NCI-H1930 (cell line): ENCODE measurements at regions not wholly inside any gene's neighbourhood (a gene's known extent, or its start where the extent isn't known, plus 50 kb on each side); places are given as distances from the start of the nearest gene placed in this dataset.

ENCODE experiments used
- DNase-seq, 2 experiments: peaks; one replicate each; lab custom pipeline; 2025; lab: John Stamatoyannopoulos, UW

GRCh38 chr11:95485115-95485900 is 254.3 kb upstream of the SESN3 start:
- DNase-seq: no peak

- DNase-seq: no peak
Observed at GRCh38 chr11:95483339-95483738, 252.3 kb upstream of the SESN3 start.

- no peak for DNase-seq
Observed at GRCh38 chr11:95478003-95478402, 247.0 kb upstream of the SESN3 start.

- DNase-seq: no peak
Observed at GRCh38 chr11:95469258-95469657, 238.3 kb upstream of the SESN3 start.

- no peak for DNase-seq
Observed at GRCh38 chr11:95466416-95466815, 235.4 kb upstream of the SESN3 start.

GRCh38 chr11:95465887-95466286 is 234.9 kb upstream of the SESN3 start:
- no peak for DNase-seq

- DNase-seq: no peak
Observed at GRCh38 chr11:95461858-95462257, 230.9 kb upstream of the SESN3 start.

- DNase-seq: no peak
Observed at GRCh38 chr11:95461348-95461747, 230.3 kb upstream of the SESN3 start.

GRCh38 chr11:95459291-95460042 is 228.5 kb upstream of the SESN3 start:
- DNase-seq: no peak

GRCh38 chr11:95456714-95457491 is 225.9 kb upstream of the SESN3 start:
- DNase-seq: no peak

- no peak for DNase-seq
Observed at GRCh38 chr11:95455228-95455970, 224.4 kb upstream of the SESN3 start.

GRCh38 chr11:95453616-95454171 is 222.7 kb upstream of the SESN3 start:
- DNase-seq: no peak

GRCh38 chr11:95451682-95452081 is 220.7 kb upstream of the SESN3 start:
- no peak for DNase-seq

GRCh38 chr11:95451261-95451660 is 220.3 kb upstream of the SESN3 start:
- DNase-seq: no peak

- no peak for DNase-seq
Observed at GRCh38 chr11:95450547-95451123, 219.6 kb upstream of the SESN3 start.

GRCh38 chr11:95445746-95446333 is 214.8 kb upstream of the SESN3 start:
- no peak for DNase-seq

GRCh38 chr11:95444309-95445241 is 213.6 kb upstream of the SESN3 start:
- no peak for DNase-seq

GRCh38 chr11:95443386-95443785 is 212.4 kb upstream of the SESN3 start:
- no peak for DNase-seq

GRCh38 chr11:95442531-95443050 is 211.6 kb upstream of the SESN3 start:
- no peak for DNase-seq
